NCI-H82 treated with DMSO at 0.1 percent for 48 hours (cell line): ENCODE measurements at regions not wholly inside any gene's neighbourhood (a gene's known extent, or its start where the extent isn't known, plus 50 kb on each side); places are given as distances from the start of the nearest gene placed in this dataset.

Experiments
- DNase-seq: peaks from one replicate; lab custom pipeline; 2025; ENCODE audit not compliant: unreplicated experiment; lab: John Stamatoyannopoulos, UW

GRCh38 chr1:117261424-117261785, 50.7 kb upstream of the VTCN1 start:
- no peak for DNase-seq

- DNase-seq: no peak
These were observed 50.2 kb upstream of the VTCN1 start for GRCh38 chr1:117260761-117261423.
